ENCODE measurements at regions not wholly inside any gene's neighbourhood (a gene's known extent, or its start where the extent isn't known, plus 50 kb on each side); places are given as distances from the start of the nearest gene placed in this dataset.
"Not testable (repeated sequence)": the region's sequence is repeated elsewhere in the genome, so short reads cannot be mapped to it uniquely, and the experiment has no call there.

DNA sequence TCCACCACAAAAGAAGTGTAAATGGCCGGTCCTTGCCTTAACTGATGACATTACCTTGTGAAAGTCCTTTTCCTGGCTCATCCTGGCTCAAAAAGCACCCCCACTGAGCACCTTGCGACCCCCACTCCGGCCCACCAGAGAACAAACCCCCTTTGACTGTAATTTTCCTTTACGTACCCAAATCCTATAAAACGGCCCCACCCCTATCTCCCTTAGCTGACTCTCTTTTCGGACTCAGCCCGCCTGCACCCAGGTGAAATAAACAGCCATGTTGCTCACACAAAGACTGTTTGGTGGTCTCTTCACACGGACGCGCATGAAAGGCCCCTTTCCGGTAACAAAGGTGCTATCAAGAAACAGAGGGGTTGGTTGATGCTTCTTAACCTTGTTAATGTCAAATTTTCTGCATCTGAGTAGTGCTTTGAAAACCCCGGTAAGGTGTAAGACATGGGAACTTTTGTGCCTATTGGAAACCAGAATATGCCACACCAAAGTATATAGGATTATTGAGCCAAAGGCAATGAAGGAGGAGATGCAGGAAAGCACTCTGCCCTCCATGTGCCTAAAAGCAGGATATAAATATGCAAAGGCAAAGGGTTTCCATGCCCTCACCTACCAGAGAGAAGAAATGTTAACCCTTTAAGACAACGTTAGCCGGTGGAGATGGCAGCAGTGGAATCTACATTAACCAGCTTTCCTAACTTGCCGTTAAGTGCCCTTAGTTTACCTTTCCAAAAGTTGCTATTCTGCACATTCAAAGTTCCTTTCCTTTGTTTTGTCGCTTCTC is 105.4 kb upstream of the LDB2 start:
- 90% methylated on average over 1 of the region's 16 CpGs for WGBS (ENCODE audit: insufficient coverage, low lambda C conversion rate)
- not testable (repeated sequence) for H3K9me3 ChIP-seq (ENCODE audit: control insufficient read depth, low read depth, low read length)

DNA sequence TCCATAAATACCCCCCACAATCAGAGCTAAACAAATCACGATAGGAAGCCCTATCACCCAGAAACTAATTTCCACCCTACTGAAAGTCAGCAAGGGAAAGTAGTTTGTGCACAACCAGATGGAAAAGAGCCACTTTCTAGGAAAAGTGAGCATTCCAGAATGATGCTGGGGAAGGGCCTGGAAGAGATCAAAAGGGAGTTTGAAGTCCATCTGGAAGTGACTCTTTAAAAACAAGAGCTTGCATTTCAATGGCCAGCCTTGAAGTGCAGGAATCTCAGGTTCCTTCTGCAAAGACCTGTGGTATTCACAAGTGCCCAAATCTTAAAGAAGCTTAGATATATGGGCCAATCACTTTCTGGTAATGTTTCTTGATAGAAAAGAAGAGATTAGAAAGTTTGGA is 97.0 kb upstream of the LDB2 start:
- DNase-seq = no peak
- Histone ChIP-seq H3K27me3 (ENCODE audit: control insufficient read depth, insufficient read depth, low read length) (no peaks in the 10 kb centered on the region), H3K4me1 (ENCODE audit: control insufficient read depth, insufficient read depth, low read length) (no peaks in the 10 kb centered on the region), H3K36me3 (ENCODE audit: control insufficient read depth, insufficient read depth, low read length) (no peaks in the 10 kb centered on the region), H3K9me3 (ENCODE audit: control insufficient read depth, low read depth, low read length) (no peaks in the 10 kb centered on the region), H3K4me3 (ENCODE audit: low read length) (no peak overlapping the region), H3K27ac (ENCODE audit: low read length) (no peak overlapping the region)
- WGBS (ENCODE audit: insufficient coverage, low lambda C conversion rate) = no CpG with 5 or more reads among the region's 1 CpG

More for the DNA sequence above, 105.4 kb upstream of the LDB2 start:
- not testable (repeated sequence) for H3K36me3 ChIP-seq (ENCODE audit: control insufficient read depth, insufficient read depth, low read length); H3K27ac ChIP-seq (ENCODE audit: low read length); H3K27me3 ChIP-seq (ENCODE audit: control insufficient read depth, insufficient read depth, low read length); H3K4me1 ChIP-seq (ENCODE audit: control insufficient read depth, insufficient read depth, low read length); H3K4me3 ChIP-seq (ENCODE audit: low read length); DNase-seq

DNA sequence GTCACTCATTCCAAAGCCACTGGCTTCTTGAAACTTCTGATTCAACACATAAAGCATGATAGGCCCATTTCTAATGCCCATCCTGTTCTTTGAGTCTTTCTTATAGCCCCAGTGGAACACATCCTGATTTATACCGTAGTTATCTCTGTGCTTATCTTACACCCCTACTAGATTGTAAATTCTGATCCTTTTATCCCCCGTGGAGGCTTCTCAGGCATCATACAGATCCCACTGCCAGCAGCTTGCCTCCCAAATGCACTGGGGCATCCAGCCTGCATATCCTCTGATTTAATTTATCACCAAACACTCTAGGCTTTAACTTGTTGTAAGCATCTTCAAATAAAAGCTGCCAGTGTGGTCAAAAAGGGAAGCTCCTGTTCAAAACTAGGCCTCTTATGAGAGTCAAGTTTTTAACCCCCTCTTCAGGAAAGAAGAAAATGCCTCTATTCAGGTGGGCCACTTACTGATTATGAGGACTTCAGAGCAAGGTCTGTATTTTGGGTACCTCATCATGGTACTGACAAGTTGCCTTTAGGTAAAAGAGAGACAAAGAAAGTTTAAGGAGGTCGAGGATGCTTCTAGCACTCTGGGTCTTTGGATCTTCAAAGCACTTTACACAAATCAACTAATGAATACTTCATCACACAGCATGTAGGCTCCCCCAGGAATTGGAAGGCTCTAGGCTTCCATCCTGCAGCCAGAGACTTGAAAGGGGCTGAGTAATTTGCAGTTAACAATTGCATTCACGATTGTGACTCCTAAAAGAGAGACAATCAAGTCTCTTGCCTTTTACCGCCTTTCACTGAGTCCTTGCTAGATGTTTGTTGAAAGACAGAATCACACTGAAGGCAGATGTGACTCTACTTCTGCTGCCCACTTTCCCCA is 95.8 kb upstream of the LDB2 start:
- no peaks in the 10 kb centered on the region for H3K27me3 ChIP-seq (ENCODE audit: control insufficient read depth, insufficient read depth, low read length)
- no peaks in the 10 kb centered on the region for H3K9me3 ChIP-seq (ENCODE audit: control insufficient read depth, low read depth, low read length)
- DNase-seq = no peak
- H3K27ac ChIP-seq (ENCODE audit: low read length) = no peak overlapping the region
- H3K36me3 ChIP-seq (ENCODE audit: control insufficient read depth, insufficient read depth, low read length) = no peaks in the 10 kb centered on the region
- 23% methylated on average over 2 of the region's 5 CpGs for WGBS (ENCODE audit: insufficient coverage, low lambda C conversion rate)
- H3K4me1 ChIP-seq (ENCODE audit: control insufficient read depth, insufficient read depth, low read length) = no peaks in the 10 kb centered on the region
- no peak overlapping the region for H3K4me3 ChIP-seq (ENCODE audit: low read length)

DNA sequence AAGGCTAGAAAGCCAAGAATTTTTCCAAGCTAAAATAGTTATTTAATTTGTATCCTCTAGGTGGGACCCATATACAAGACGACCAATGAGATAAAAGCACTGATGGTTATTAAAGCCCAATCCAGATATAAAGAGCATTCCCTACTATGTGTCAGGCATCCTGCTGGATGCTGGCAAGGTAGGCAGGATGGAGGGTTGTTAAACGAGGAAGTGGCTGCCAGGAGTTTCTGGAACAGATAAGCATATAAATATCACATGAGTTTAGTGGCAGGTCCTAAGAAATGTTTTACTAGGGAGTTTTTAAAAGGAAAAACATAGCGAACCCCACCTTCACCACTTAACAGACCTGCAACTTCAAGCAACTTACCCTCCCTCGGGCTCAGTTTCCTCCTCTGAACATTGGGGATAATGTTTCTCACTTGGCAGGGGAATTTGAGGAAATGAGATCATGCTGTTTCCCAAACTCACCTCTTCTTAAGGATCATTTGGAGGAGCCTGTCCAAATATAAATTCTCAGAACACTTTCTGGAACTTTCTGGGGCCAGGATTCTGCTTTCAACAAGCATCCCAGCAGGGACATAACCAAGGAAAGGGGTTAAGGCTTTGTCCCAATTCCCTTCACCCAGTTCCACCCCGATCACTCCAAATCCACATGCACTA is 94.3 kb upstream of the LDB2 start:
- H3K27ac ChIP-seq (ENCODE audit: low read length) = no peak overlapping the region
- 88% methylated on average over 1 of the region's 5 CpGs for WGBS (ENCODE audit: insufficient coverage, low lambda C conversion rate)
- no peaks in the 10 kb centered on the region for H3K36me3 ChIP-seq (ENCODE audit: control insufficient read depth, insufficient read depth, low read length)
- H3K4me1 ChIP-seq (ENCODE audit: control insufficient read depth, insufficient read depth, low read length) = no peaks in the 10 kb centered on the region
- no peaks in the 10 kb centered on the region for H3K27me3 ChIP-seq (ENCODE audit: control insufficient read depth, insufficient read depth, low read length)
- H3K4me3 ChIP-seq (ENCODE audit: low read length) = no peak overlapping the region
- no peaks in the 10 kb centered on the region for H3K9me3 ChIP-seq (ENCODE audit: control insufficient read depth, low read depth, low read length)
- no peak for DNase-seq

DNA sequence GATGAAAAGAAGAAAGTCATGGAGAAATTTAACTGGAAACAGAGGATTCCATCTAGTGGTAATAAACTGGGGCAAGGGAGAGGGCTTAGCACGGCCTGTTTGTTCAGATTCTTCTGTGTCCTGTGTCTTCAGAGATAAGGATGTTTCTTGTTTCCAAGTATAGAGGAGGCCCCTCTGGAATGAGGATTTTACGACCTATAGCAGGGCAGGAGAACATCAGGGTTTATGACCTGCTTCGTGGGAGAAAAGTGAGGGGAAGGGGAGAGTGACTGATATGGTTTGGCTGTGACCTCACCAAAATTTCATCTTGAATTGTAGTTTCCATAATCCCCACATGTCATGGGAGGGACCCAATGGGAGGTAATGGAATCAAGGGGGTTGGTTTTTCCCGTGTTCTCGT is 93.0 kb upstream of the LDB2 start:
- no peak overlapping the region for H3K27ac ChIP-seq (ENCODE audit: low read length)

DNA sequence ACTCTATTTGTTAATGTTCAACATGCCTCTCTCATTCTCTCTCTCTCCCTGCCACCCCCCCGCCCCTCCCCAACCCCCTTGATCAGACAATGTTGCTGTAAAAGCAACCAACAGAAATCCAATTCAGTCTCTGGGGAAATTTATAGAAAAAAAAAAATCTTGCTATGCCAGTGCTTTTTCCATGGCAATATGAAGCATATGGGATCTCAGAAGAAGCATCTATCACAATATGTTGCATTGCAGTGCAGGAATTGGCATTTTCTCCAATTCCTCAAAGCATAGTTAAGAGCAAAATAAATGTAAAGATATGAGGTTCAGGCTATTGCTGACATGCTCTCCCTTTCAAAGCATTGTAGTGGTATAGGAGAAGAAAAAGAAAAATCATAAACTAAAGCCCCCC is 90.9 kb upstream of the LDB2 start:
- no peak overlapping the region for H3K4me3 ChIP-seq (ENCODE audit: low read length)
- no peak for DNase-seq
- no peaks in the 10 kb centered on the region for H3K36me3 ChIP-seq (ENCODE audit: control insufficient read depth, insufficient read depth, low read length)
- no peaks in the 10 kb centered on the region for H3K4me1 ChIP-seq (ENCODE audit: control insufficient read depth, insufficient read depth, low read length)
- no peaks in the 10 kb centered on the region for H3K9me3 ChIP-seq (ENCODE audit: control insufficient read depth, low read depth, low read length)
- H3K27me3 ChIP-seq (ENCODE audit: control insufficient read depth, insufficient read depth, low read length) = no peaks in the 10 kb centered on the region
- no CpG with 5 or more reads among the region's 1 CpG for WGBS (ENCODE audit: insufficient coverage, low lambda C conversion rate)
- H3K27ac ChIP-seq (ENCODE audit: low read length) = no peak overlapping the region

More for the DNA sequence above, 93.0 kb upstream of the LDB2 start:
- WGBS (ENCODE audit: insufficient coverage, low lambda C conversion rate) = 27% methylated on average over 2 of the region's 5 CpGs
- Histone ChIP-seq H3K27me3 (ENCODE audit: control insufficient read depth, insufficient read depth, low read length) (no peaks in the 10 kb centered on the region), H3K9me3 (ENCODE audit: control insufficient read depth, low read depth, low read length) (no peaks in the 10 kb centered on the region), H3K36me3 (ENCODE audit: control insufficient read depth, insufficient read depth, low read length) (no peaks in the 10 kb centered on the region), H3K4me3 (ENCODE audit: low read length) (no peak overlapping the region), H3K4me1 (ENCODE audit: control insufficient read depth, insufficient read depth, low read length) (no peaks in the 10 kb centered on the region)
- no peak for DNase-seq

DNA sequence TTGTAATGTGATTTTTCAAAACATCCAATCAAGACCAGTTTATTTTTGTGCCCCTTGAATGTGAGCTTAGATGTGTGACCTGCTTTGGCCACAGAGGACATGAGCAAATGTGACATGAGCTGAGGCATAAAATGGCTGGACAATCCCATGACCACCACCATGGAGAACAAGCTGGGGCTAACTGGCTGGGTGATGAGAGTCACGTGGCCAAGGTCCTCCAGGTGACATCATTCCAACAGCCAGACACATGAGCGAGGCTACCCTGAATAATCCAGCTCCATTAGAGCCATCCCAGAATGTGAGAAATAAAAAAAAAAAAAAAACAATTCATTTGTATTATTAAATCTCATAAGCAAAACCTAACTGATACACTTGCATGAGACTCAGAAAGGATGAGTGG is 90.4 kb upstream of the LDB2 start:
- Histone ChIP-seq H3K36me3 (ENCODE audit: control insufficient read depth, insufficient read depth, low read length) (no peaks in the 10 kb centered on the region), H3K27me3 (ENCODE audit: control insufficient read depth, insufficient read depth, low read length) (no peaks in the 10 kb centered on the region), H3K27ac (ENCODE audit: low read length) (no peak overlapping the region), H3K9me3 (ENCODE audit: control insufficient read depth, low read depth, low read length) (no peaks in the 10 kb centered on the region), H3K4me3 (ENCODE audit: low read length) (no peak overlapping the region), H3K4me1 (ENCODE audit: control insufficient read depth, insufficient read depth, low read length) (no peaks in the 10 kb centered on the region)
- WGBS (ENCODE audit: insufficient coverage, low lambda C conversion rate) = no CpG with 5 or more reads among the region's 2 CpGs
- no peak for DNase-seq

DNA sequence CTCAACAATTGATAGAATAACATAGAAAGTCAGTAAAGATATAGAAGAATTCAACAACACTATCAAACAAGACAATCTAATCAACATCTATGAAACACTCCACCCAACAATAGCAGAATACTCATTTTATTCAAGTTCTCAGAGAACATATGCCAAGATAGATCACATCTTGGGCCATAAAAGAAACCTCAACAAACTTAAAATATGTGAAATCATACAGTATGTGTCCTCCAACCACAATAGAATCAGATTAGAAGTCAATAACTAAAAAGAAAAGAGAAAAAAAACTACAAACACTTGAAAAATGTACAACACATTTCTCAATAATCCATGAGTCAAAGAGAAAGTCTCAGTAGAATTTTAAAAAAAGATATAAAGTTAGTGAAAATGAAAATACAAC is 78.6 kb upstream of the LDB2 start:
- Histone ChIP-seq H3K4me1 (ENCODE audit: control insufficient read depth, insufficient read depth, low read length) (no peaks in the 10 kb centered on the region), H3K9me3 (ENCODE audit: control insufficient read depth, low read depth, low read length) (no peaks in the 10 kb centered on the region), H3K27me3 (ENCODE audit: control insufficient read depth, insufficient read depth, low read length) (no peaks in the 10 kb centered on the region), H3K27ac (ENCODE audit: low read length) (no peak overlapping the region), H3K36me3 (ENCODE audit: control insufficient read depth, insufficient read depth, low read length) (no peaks in the 10 kb centered on the region), H3K4me3 (ENCODE audit: low read length) (no peak overlapping the region)
- no peak for DNase-seq

DNA sequence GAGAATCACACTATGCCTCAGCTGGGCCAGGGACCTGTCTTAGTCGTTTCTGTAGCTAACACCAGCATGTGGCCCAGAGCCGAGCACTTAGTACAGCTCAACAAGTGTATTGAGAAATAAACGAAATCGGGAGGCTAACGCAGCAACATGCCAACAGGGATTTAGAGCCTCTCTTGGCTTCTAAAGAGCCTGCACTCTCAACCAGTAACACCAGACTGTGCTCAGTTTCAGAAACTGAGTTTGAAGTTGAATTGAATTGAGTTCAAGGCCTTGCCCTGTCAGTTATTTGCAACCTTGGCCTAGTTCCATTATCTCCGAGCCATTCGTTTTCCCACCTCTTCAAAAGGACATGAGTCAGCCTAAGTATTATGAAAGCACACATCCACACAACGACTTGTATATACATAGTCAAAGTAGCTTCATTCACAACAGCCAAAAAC is 71.3 kb upstream of the LDB2 start:
- no peaks in the 10 kb centered on the region for H3K9me3 ChIP-seq (ENCODE audit: control insufficient read depth, low read depth, low read length)
- no peaks in the 10 kb centered on the region for H3K27me3 ChIP-seq (ENCODE audit: control insufficient read depth, insufficient read depth, low read length)
- no peak overlapping the region for H3K27ac ChIP-seq (ENCODE audit: low read length)
- no peak for DNase-seq
- no peak overlapping the region for H3K4me3 ChIP-seq (ENCODE audit: low read length)
- H3K4me1 ChIP-seq (ENCODE audit: control insufficient read depth, insufficient read depth, low read length) = no peaks in the 10 kb centered on the region
- WGBS (ENCODE audit: insufficient coverage, low lambda C conversion rate) = 60% methylated on average over 2 of the region's 8 CpGs
- no peaks in the 10 kb centered on the region for H3K36me3 ChIP-seq (ENCODE audit: control insufficient read depth, insufficient read depth, low read length)

DNA sequence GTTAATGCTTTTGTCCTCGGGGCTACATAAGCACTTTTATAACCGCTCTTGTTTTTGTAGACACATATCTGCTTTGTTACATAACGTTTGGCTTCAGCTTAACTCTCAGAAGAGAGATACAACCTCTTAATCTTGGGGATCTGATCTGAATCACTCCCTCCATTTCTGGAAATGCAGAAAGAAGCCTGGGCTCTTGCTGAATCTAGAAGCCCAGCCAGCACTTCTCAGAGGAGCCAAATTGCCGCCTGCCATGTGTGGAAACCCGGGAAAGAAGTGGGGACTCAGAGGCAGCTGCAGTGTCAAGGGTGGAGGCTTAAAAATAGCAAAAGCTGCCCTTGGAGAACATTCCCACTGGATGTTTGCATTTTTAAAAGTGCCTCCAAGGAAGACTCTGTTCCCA is 69.3 kb upstream of the LDB2 start:
- Histone ChIP-seq H3K4me1 (ENCODE audit: control insufficient read depth, insufficient read depth, low read length) (no peaks in the 10 kb centered on the region), H3K36me3 (ENCODE audit: control insufficient read depth, insufficient read depth, low read length) (no peaks in the 10 kb centered on the region), H3K4me3 (ENCODE audit: low read length) (no peak overlapping the region), H3K27me3 (ENCODE audit: control insufficient read depth, insufficient read depth, low read length) (no peaks in the 10 kb centered on the region), H3K9me3 (ENCODE audit: control insufficient read depth, low read depth, low read length) (no peaks in the 10 kb centered on the region), H3K27ac (ENCODE audit: low read length) (no peak overlapping the region)
- peak in 1 of 2 donors; percentile 17 for DNase-seq
- no CpG with 5 or more reads among the region's 5 CpGs for WGBS (ENCODE audit: insufficient coverage, low lambda C conversion rate)
